ENCODE measurements at regions not wholly inside any gene's neighbourhood (a gene's known extent, or its start where the extent isn't known, plus 50 kb on each side); places are given as distances from the start of the nearest gene placed in this dataset.

GRCh38 chr9:115985657-115986056, 167.9 kb upstream of the PAPPA start:
- peaks cover 2% of the 10 kb centered on the region for H3K9me3 Mint-ChIP-seq
- no peaks in the 10 kb centered on the region for H3K27me3 Mint-ChIP-seq
- no peak overlapping the region for H3K27ac Mint-ChIP-seq
- H3K4me1 Mint-ChIP-seq, result no peaks in the 10 kb centered on the region
- no peaks in the 10 kb centered on the region for H3K36me3 Mint-ChIP-seq
- H3K4me3 Mint-ChIP-seq, result no peak overlapping the region
- no peak for DNase-seq

- Mint-ChIP-seq H3K27me3 (no peaks in the 10 kb centered on the region), H3K36me3 (no peaks in the 10 kb centered on the region), H3K4me1 (no peaks in the 10 kb centered on the region), H3K27ac (no peak overlapping the region), H3K4me3 (no peak overlapping the region), H3K9me3 (peaks cover 2% of the 10 kb centered on the region)
- DNase-seq, result no peak
These were observed 167.1 kb upstream of the PAPPA start for GRCh38 chr9:115986508-115986907.

- H3K4me1 Mint-ChIP-seq, result no peaks in the 10 kb centered on the region
These were observed 164.9 kb upstream of the PAPPA start for GRCh38 chr9:115988701-115989100.

GRCh38 chr9:115989831-115990230, 163.8 kb upstream of the PAPPA start:
- Mint-ChIP-seq H3K9me3 (peaks cover 2% of the 10 kb centered on the region), H3K36me3 (no peaks in the 10 kb centered on the region), H3K27ac (no peak overlapping the region), H3K4me1 (no peaks in the 10 kb centered on the region), H3K4me3 (no peak overlapping the region), H3K27me3 (peaks cover 5% of the 10 kb centered on the region)
- no peak for DNase-seq

More at GRCh38 chr9:115988701-115989100, 164.9 kb upstream of the PAPPA start:
- Mint-ChIP-seq H3K27me3 (no peaks in the 10 kb centered on the region), H3K27ac (no peak overlapping the region), H3K9me3 (peaks cover 2% of the 10 kb centered on the region), H3K4me3 (no peak overlapping the region), H3K36me3 (no peaks in the 10 kb centered on the region)
- no peak for DNase-seq

- H3K4me1 Mint-ChIP-seq, result no peaks in the 10 kb centered on the region
- no peak for DNase-seq
- peaks cover 7% of the 10 kb centered on the region for H3K27me3 Mint-ChIP-seq
- no peaks in the 10 kb centered on the region for H3K36me3 Mint-ChIP-seq
- no peak overlapping the region for H3K27ac Mint-ChIP-seq
- no peaks in the 10 kb centered on the region for H3K9me3 Mint-ChIP-seq
- H3K4me3 Mint-ChIP-seq, result no peak overlapping the region
These were observed 160.8 kb upstream of the PAPPA start for GRCh38 chr9:115992834-115993233.

GRCh38 chr9:115997923-115998322, 155.7 kb upstream of the PAPPA start:
- Mint-ChIP-seq H3K36me3 (no peaks in the 10 kb centered on the region), H3K4me1 (no peaks in the 10 kb centered on the region)

GRCh38 chr9:115998666-115999065, 154.9 kb upstream of the PAPPA start:
- Mint-ChIP-seq H3K27ac (no peak overlapping the region), H3K4me3 (no peak overlapping the region), H3K36me3 (no peaks in the 10 kb centered on the region), H3K4me1 (no peaks in the 10 kb centered on the region), H3K27me3 (peaks cover 10% of the 10 kb centered on the region), H3K9me3 (no peaks in the 10 kb centered on the region)
- DNase-seq, result no peak

More at GRCh38 chr9:115997923-115998322, 155.7 kb upstream of the PAPPA start:
- no peak for DNase-seq
- Mint-ChIP-seq H3K27ac (no peak overlapping the region), H3K4me3 (no peak overlapping the region), H3K27me3 (peaks cover 10% of the 10 kb centered on the region), H3K9me3 (no peaks in the 10 kb centered on the region)

- Mint-ChIP-seq H3K27ac (no peak overlapping the region), H3K4me3 (no peak overlapping the region)
These were observed 154.1 kb upstream of the PAPPA start for GRCh38 chr9:115999498-115999897.

GRCh38 chr9:116000748-116001329, 152.8 kb upstream of the PAPPA start:
- Mint-ChIP-seq H3K27me3 (peaks cover 3% of the 10 kb centered on the region), H3K36me3 (no peaks in the 10 kb centered on the region), H3K9me3 (no peaks in the 10 kb centered on the region), H3K4me1 (no peaks in the 10 kb centered on the region), H3K27ac (no peak overlapping the region), H3K4me3 (no peak overlapping the region)
- peak; percentile 2 for DNase-seq

More at GRCh38 chr9:115999498-115999897, 154.1 kb upstream of the PAPPA start:
- H3K4me1 Mint-ChIP-seq, result no peaks in the 10 kb centered on the region
- no peak for DNase-seq
- H3K36me3 Mint-ChIP-seq, result no peaks in the 10 kb centered on the region
- no peaks in the 10 kb centered on the region for H3K9me3 Mint-ChIP-seq
- H3K27me3 Mint-ChIP-seq, result peaks cover 8% of the 10 kb centered on the region

- Mint-ChIP-seq H3K4me3 (no peak overlapping the region), H3K9me3 (no peaks in the 10 kb centered on the region), H3K36me3 (no peaks in the 10 kb centered on the region), H3K27me3 (peaks cover 3% of the 10 kb centered on the region), H3K4me1 (no peaks in the 10 kb centered on the region), H3K27ac (no peak overlapping the region)
- DNase-seq, result no peak
These were observed 151.4 kb upstream of the PAPPA start for GRCh38 chr9:116002181-116002580.

- H3K27ac Mint-ChIP-seq, result no peak overlapping the region
- no peaks in the 10 kb centered on the region for H3K36me3 Mint-ChIP-seq
- DNase-seq, result no peak
- H3K4me1 Mint-ChIP-seq, result no peaks in the 10 kb centered on the region
- peaks cover 3% of the 10 kb centered on the region for H3K27me3 Mint-ChIP-seq
- no peak overlapping the region for H3K4me3 Mint-ChIP-seq
- H3K9me3 Mint-ChIP-seq, result no peaks in the 10 kb centered on the region
These were observed 151.0 kb upstream of the PAPPA start for GRCh38 chr9:116002624-116003023.

- Mint-ChIP-seq H3K27ac (no peak overlapping the region), H3K4me1 (no peaks in the 10 kb centered on the region), H3K4me3 (no peak overlapping the region), H3K27me3 (peaks cover 3% of the 10 kb centered on the region), H3K36me3 (no peaks in the 10 kb centered on the region), H3K9me3 (no peaks in the 10 kb centered on the region)
- DNase-seq, result no peak
These were observed 150.2 kb upstream of the PAPPA start for GRCh38 chr9:116003397-116003796.

GRCh38 chr9:116005205-116005604, 148.4 kb upstream of the PAPPA start:
- no peak overlapping the region for H3K27ac Mint-ChIP-seq
- no peak overlapping the region for H3K4me3 Mint-ChIP-seq
- H3K9me3 Mint-ChIP-seq, result peaks cover 7% of the 10 kb centered on the region
- DNase-seq, result no peak
- peaks cover 3% of the 10 kb centered on the region for H3K27me3 Mint-ChIP-seq
- no peaks in the 10 kb centered on the region for H3K36me3 Mint-ChIP-seq
- no peaks in the 10 kb centered on the region for H3K4me1 Mint-ChIP-seq

- no peak for DNase-seq
- H3K4me3 Mint-ChIP-seq, result no peak overlapping the region
- H3K36me3 Mint-ChIP-seq, result no peaks in the 10 kb centered on the region
- peaks cover 8% of the 10 kb centered on the region for H3K9me3 Mint-ChIP-seq
- H3K27ac Mint-ChIP-seq, result no peak overlapping the region
- no peaks in the 10 kb centered on the region for H3K4me1 Mint-ChIP-seq
- no peaks in the 10 kb centered on the region for H3K27me3 Mint-ChIP-seq
These were observed 145.8 kb upstream of the PAPPA start for GRCh38 chr9:116007824-116008223.

GRCh38 chr9:116008278-116008677, 145.3 kb upstream of the PAPPA start:
- H3K4me1 Mint-ChIP-seq, result no peaks in the 10 kb centered on the region
- no peak for DNase-seq
- H3K27ac Mint-ChIP-seq, result no peak overlapping the region
- H3K27me3 Mint-ChIP-seq, result no peaks in the 10 kb centered on the region
- peaks cover 8% of the 10 kb centered on the region for H3K9me3 Mint-ChIP-seq
- no peaks in the 10 kb centered on the region for H3K36me3 Mint-ChIP-seq
- H3K4me3 Mint-ChIP-seq, result no peak overlapping the region

GRCh38 chr9:116009420-116009819, 144.2 kb upstream of the PAPPA start:
- H3K4me1 Mint-ChIP-seq, result no peaks in the 10 kb centered on the region
- no peak overlapping the region for H3K27ac Mint-ChIP-seq
- no peaks in the 10 kb centered on the region for H3K27me3 Mint-ChIP-seq
- peaks cover 8% of the 10 kb centered on the region for H3K9me3 Mint-ChIP-seq
- H3K36me3 Mint-ChIP-seq, result no peaks in the 10 kb centered on the region
- DNase-seq, result no peak
- no peak overlapping the region for H3K4me3 Mint-ChIP-seq
